Heart right ventricle (tissue), 16 donors: ENCODE measurements at regions not wholly inside any gene's neighbourhood (a gene's known extent, or its start where the extent isn't known, plus 50 kb on each side); places are given as distances from the start of the nearest gene placed in this dataset.

Experiments used
- ATAC-seq, 8 donors: fragments of 200-7000 bp; cut with Tn5 transposase; one replicate each; pipeline ENCODE4 v1.9.1; 2020; ENCODE audit warnings: mild to moderate bottlenecking in 8 of 8, moderate library complexity in 8 of 8, moderate number of reproducible peaks in 1 of 8
- DNase-seq, 2 donors: peaks; one replicate each; pipeline ENCODE4 v3.0.0-alpha.2; 2020
- H3K27ac ChIP-seq, 10 donors: fragments of 200-600 bp; sonication (generic) in 2 of 10; one replicate each; pipeline versions ENCODE4 v1.5.0 to v1.8.0; 2020 to 2022; ENCODE audit warnings: mild to moderate bottlenecking in 3 of 10
- H3K27me3 ChIP-seq, 7 donors: fragments of 200-600 bp; one replicate each; pipeline ENCODE4 v1.8.0; 2021 to 2022; ENCODE audit warnings: mild to moderate bottlenecking in 2 of 7
- H3K36me3 ChIP-seq, 9 donors: fragments of 200-600 bp; sonication (generic) in 1 of 9; one replicate each; pipeline versions ENCODE4 v1.5.0 to v1.8.0; 2020 to 2022; ENCODE audit warnings: mild to moderate bottlenecking in 2 of 9
- H3K4me1 ChIP-seq, 9 donors: fragments of 200-600 bp; sonication (generic) in 1 of 9; one replicate each; pipeline versions ENCODE4 v1.5.0 to v1.8.0; 2020 to 2022; ENCODE audit warnings: mild to moderate bottlenecking in 4 of 9
- H3K4me3 ChIP-seq, 10 donors: fragments of 200-600 bp; sonication (generic) in 2 of 10; one replicate each; pipeline versions ENCODE4 v1.5.0 to v1.8.0; 2020 to 2022; ENCODE audit warnings: mild to moderate bottlenecking in 7 of 10, moderate library complexity in 2 of 10
- H3K9me3 ChIP-seq, 11 donors: fragments of 200-600 bp in 10 of 11; sonication (generic) in 2 of 11; one replicate each; pipeline versions ENCODE4 v1.5.0 to v1.8.0; 2013 to 2022; ENCODE audit warnings: mild to moderate bottlenecking in 2 of 11, control low read depth in 1 of 11, moderate library complexity in 1 of 11
- WGBS, 2 donors: extraction: QIAGEN DNeasy Blood & Tissue Kit; methylation state at CpG; one replicate each; pipeline ENCODE4 v1.1.7; 2013; ENCODE audit warnings: inconsistent platforms in 1 of 2; 5-methylcytosine and 5-hydroxymethylcytosine counted together
- intact Hi-C, 10 donors: fragments of 100-400 bp; cut with DNase I; formaldehyde crosslinking; loops; one replicate each; pipeline versions ENCODE4 v1.11.1 to v1.14.2; 2022
- TF ChIP-seq, protein P1 (sequence below), 9 donors: fragments of 200-600 bp; sonication (generic) in 2 of 9; IDR thresholded peaks; one replicate each; pipeline versions ENCODE4 v1.5.0 to v1.8.0; 2021 to 2022; ENCODE audit warnings: antibody characterized with exemption in 9 of 9, mild to moderate bottlenecking in 5 of 9, moderate library complexity in 1 of 9
- donor health status: Arrhythmogenic right ventricular cardiomyopathy.
- donor health status: ischemic (EF 13 %, LVEDD 7.1; RV severe dilation, severe dysfunction).
- donor health status: healthy with polysubstance abuse.
- donor health status: DM: no; HTN: yes; CAD: no.
- donor health status: DM: no; HTN: no; CAD: no.
- donor health status: ischemic (EF 25% LVEDD 6.9; RV normal size, moderate dysfunction).
- donor health status: ischemic (EF 25% LVEDD 5.7; RV mildly dilated, moderate dysfunction).
- donor health status: healthy.
- donor health status: DM: yes; HTN: yes; CAD: no.
- donor health status: Ischemic cardiomyopathy.
- donor health status: ischemic (EF 35%, LVEDD 5.7; RV mildly dilated, moderate dysfunction).
- donor health status: nonischemic (EF 11% LVEDD 7.7; RV severe dilation, severe dysfunction).
- donor health status: DM: yes; HTN: yes; CAD: no.
- donor health status: PGD.
- donor health status: ischemic (EF 29% LVEDD 5.4; RV normal size, mild dysfunction).
- donor health status: nonischemic (EF 23%, LVEDD 6.1; RV moderate dilation, normal function).

DNA sequence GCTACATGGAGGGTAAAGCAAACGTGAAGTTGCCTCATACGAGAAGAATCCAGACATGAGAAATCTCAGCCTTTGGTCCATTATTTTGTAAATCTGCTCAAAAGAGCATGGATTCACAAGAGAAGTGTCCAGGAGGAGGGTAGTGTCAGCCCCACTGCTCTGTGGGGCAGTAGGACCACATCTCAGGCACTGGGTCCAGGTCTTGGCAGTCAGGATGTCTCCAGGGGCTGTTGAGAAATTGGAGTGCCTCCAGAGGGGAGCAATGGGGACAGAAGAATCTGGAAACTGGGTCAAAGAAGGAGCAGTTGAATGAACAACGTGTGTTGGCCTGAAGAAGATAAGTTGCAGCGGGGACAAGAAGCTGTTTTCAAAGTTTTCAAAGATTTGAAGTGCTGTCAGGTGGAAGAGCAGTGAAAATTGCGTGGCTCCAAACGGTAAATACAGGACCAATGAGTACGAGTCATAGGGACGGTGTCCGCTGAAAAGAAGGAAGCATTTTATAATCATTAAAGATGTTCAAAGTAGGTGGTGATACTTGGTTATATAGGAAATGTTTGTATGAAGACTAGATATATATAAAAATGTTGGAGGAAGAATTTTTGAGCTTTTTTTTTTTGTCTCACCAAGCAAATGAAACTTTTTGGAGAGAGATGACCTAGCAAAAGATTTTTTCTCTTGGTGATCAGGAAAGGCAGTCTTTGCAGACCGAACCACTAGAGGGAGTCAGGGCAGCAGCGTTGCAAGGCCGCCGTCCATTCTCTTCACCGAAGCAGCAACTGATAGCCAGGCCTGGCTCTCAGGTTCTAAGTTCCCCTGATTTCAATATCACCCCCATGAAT is 57.1 kb upstream of the ZBED3 start:
- peak in 7 of 8 donors; percentile 73 to 85 (median 82) for ATAC-seq
- no peaks in the 10 kb centered on the region for H3K36me3 ChIP-seq
- H3K27me3 ChIP-seq: no peaks in the 10 kb centered on the region
- peaks cover 0 to 31% (median 0%) of the 10 kb centered on the region in 9 donors for H3K4me1 ChIP-seq
- no peak overlapping the region for H3K27ac ChIP-seq
- DNase-seq: peak; percentile 55 to 70
- intact Hi-C loops: loop anchor here in 8 of 10 donors (1.0 to 10.0 kb wide), 8 partner anchors 57 to 349 kb away; partner anchors contain the start of genes WDR41 (in 7 of the 8) and ZBED3 (in 1 of the 8)
- H3K4me3 ChIP-seq: no peak overlapping the region
- TF ChIP-seq, protein P1, sequence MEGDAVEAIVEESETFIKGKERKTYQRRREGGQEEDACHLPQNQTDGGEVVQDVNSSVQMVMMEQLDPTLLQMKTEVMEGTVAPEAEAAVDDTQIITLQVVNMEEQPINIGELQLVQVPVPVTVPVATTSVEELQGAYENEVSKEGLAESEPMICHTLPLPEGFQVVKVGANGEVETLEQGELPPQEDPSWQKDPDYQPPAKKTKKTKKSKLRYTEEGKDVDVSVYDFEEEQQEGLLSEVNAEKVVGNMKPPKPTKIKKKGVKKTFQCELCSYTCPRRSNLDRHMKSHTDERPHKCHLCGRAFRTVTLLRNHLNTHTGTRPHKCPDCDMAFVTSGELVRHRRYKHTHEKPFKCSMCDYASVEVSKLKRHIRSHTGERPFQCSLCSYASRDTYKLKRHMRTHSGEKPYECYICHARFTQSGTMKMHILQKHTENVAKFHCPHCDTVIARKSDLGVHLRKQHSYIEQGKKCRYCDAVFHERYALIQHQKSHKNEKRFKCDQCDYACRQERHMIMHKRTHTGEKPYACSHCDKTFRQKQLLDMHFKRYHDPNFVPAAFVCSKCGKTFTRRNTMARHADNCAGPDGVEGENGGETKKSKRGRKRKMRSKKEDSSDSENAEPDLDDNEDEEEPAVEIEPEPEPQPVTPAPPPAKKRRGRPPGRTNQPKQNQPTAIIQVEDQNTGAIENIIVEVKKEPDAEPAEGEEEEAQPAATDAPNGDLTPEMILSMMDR (IDR thresholded peaks at IDR 0.05): peak; percentile 57 to 92 (median 84)
- peaks cover 0 to 5% (median 0%) of the 10 kb centered on the region in 11 donors for H3K9me3 ChIP-seq
- WGBS, 2 donors: 49% methylated on average over 14 of the region's 14 CpGs

DNA sequence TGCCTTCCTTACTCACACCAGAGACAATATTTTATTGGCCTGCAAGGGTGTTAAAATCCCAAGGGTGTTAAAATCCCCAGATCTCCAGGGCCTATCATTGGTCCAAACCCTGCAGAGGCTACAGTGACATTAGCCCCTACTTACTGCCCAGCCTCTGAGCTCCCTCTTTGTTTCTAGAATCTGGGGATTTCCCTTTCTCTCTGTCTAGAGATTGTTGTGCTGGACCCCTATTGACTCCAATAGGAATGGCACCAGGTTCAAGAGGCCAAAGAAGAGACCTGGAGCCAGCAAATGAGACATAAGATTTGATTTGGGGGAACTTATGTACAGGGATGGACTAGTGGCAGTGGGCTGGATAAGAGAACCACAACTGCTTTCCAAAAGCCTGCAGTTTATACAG is 53.3 kb upstream of the ZBED3 start:
- TF ChIP-seq, protein P1 (IDR thresholded peaks at IDR 0.05): no peak
- Histone ChIP-seq H3K4me1 (peaks cover 0 to 13% (median 0%) of the 10 kb centered on the region in 9 donors), H3K27ac (no peak overlapping the region), H3K4me3 (no peak overlapping the region), H3K27me3 (no peaks in the 10 kb centered on the region), H3K9me3 (peaks cover 0 to 4% (median 0%) of the 10 kb centered on the region in 11 donors), H3K36me3 (no peaks in the 10 kb centered on the region)
- ATAC-seq (no peak), DNase-seq (no peak)
- intact Hi-C loops: loop anchor here in 6 of 10 donors (5.0 to 10.0 kb wide), 4 partner anchors 53 to 352 kb away; partner anchors contain the start of genes WDR41 (in 4 of the 6) and ZBED3 (in 1 of the 6)

DNA sequence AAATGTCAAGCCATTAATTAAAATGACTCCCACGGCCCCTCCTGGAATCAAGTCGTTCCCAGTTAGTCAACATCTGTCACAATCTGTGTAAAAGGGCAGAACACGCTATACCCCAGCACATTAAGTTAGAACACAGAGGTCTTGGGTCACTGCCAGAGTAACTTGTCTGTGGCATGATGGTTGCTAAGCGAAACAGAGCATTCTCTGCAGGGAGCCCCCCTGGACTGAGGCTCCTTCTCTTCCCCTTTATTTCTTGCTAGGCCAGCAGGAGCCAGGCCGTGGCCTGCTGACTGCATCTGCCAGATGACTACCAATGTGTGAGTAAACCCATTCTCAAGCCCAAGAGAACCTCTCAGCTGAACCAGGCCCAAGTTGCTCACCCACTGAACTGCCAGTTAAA is 51.9 kb upstream of the ZBED3 start:
- H3K4me1 ChIP-seq: peaks cover 0 to 7% (median 0%) of the 10 kb centered on the region in 9 donors
- WGBS, 2 donors: 51 to 71% methylated on average over 5 of the region's 5 CpGs
- TF ChIP-seq, protein P1 (IDR thresholded peaks at IDR 0.05): no peak
- H3K27me3 ChIP-seq: no peaks in the 10 kb centered on the region
- DNase-seq (no peak), ATAC-seq (peak in 4 of 8 donors; percentile 29 to 93 (median 75))
- no peak overlapping the region for H3K4me3 ChIP-seq
- intact Hi-C loops: no loop called here
- no peaks in the 10 kb centered on the region for H3K36me3 ChIP-seq
- H3K9me3 ChIP-seq: no peaks in the 10 kb centered on the region
- no peak overlapping the region for H3K27ac ChIP-seq
